Left forelimb (tissue), 1 donor: ENCODE measurements at regions not wholly inside any gene's neighbourhood (a gene's known extent, or its start where the extent isn't known, plus 50 kb on each side); places are given as distances from the start of the nearest gene placed in this dataset.

Experiments
- DNase-seq: peaks from one replicate; pipeline ENCODE4 v3.0.0-alpha.2; 2018; ENCODE audit warnings: low spot score

DNA sequence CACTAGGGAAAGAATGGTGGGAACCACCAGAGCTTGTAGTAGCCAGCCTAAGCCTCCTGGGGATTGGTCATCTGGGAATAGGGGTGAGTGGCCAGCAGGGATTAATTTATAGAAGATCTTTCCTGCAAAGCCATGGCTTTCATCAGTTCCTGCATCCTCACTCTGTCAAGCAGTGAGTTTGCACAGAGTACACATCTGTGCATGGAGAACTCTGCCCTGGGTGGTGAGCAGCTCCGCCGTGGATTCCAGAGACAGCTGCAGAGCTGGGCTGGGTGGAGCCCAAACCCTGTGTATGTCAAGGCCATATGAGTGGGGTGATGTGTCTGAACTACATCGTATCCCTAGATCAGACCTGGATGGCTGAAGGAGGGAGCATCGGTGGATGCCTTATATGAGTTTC is 182.2 kb downstream of the GLI2 start:
- DNase-seq: no peak

DNA sequence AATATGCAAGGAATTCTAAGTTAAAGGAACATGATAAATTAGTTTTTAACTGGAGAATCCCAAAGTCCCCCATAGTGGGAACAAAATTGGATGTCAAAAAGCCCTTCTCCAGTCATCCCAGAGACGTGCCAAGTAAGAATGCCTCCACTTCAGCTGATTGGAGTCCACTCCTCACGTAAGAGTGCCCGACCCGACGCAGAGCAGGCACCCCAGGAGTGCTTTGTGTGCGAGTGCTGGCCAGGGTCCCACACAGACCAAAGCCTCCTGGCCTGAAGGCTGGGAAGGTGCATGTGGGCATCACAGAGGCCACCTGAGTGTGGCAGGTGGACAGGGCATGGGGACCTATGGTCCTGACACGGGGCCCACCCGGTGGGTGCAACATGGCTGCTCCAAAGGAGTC is 183.5 kb downstream of the GLI2 start:
- DNase-seq: no peak

DNA sequence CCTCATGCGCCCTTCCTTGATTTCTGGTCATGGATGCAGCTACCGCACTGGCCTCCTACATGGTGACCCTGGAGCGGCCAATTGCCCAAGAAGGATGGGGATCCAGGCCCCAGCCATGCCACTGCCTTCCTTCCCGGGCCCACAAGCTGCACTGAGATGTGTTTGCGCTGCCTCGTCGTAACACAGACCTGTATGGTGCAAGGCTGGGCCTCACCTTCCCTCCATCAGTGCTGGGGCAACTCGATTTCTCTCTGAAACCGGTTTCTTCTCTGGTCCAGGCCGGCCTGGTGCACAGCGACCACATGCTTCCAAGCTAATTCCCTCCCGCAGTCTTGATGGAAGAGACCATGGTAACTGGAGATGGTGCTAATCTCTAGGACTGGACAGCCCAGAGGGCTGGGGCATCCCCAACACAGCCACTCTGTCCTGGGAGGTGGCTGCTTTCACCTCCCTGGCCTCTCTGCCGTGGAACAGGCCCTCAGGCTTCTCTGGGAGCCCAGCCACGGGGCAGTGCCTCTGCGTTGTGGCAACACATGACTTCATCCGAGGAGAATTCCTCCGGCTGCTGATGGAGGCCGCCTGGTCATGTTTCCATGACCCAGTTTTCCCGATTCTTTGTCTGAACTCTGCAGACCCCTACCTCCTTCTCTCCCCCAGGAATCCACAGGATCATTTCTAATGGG is 184.2 kb downstream of the GLI2 start:
- DNase-seq: no peak

DNA sequence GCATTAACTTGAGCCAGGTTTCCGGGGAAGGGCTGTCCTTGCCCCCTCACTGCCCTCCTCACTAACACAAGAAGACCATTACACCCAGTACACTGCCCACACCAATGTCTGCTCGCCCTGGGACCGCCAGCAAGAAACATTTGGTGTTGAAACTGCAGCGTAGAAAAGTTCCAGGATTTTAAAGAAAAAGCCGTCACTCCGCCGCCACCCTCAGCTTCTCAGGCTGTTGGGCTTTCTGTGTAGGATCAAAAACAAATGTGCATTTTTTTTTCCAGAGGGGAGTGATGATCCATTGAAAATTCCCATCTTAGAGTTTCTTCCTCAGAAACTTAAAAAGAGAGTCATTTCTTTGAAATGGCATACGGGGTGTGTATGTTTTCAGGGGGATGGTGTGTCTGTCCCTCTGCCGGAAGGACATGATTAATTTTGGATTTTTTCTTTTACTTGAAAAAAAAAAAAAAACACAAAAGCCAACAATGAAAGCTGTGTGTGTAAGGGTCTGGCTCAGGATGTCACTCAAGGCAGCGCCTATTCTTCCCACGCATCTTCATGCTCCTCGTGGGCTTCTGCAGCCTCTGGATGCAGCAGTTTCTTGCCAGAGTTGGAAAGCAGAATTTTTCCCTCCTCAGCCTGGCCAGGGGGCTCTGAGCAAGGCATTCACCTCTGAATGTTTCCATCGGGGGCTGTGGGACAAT is 184.9 kb downstream of the GLI2 start:
- DNase-seq: no peak

DNA sequence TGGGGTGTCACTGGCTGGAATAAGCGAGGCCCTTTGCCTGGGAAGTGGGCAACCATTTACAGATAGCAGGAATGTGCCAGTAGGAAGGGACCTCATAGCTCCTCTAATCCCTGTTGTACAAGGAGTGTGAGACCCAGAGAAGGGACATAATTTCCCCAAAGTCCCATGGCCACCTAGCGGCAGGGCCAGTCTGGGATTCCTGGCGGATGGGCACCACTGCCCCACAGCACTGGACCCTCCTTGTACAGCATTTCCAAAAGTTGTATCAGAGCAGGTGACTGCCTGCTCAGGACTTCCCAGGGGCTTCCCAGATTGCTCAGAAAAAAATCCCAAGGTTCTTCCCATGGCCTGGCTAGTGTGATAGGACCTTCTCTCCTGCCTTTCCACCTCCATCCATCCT is 185.8 kb downstream of the GLI2 start:
- no peak for DNase-seq

DNA sequence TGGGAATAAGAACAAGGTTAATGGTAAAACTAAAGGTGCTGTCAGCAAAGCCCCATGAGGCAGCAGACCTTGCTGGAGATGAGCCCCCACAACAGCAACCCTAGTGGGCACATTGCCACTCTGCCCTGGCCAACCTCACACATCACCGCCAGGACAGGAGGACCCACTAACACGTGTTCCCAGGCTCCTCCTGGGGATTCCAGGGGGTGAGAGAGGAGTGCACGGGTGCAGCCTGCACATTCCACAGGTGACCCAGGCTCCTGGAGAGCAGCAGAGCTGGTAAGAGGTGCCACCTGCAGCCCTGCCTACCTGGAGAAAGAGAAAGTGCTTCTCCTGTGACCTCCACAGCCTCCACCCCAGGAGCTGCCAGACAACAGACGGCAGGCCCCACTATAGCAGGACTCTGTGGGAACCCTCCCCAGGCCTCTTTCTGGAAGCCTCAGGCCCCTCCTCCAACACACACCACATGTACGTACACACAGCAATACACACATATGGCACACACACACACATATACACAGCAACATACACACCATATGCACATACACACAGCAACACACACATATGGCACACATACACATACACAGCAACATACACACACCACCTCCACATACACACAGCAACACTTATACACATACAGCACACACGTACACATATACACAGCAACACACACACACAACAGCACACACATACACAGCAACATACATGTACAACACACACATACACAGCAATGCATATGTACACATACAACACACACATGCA is 187.1 kb downstream of the GLI2 start:
- DNase-seq: no peak

DNA sequence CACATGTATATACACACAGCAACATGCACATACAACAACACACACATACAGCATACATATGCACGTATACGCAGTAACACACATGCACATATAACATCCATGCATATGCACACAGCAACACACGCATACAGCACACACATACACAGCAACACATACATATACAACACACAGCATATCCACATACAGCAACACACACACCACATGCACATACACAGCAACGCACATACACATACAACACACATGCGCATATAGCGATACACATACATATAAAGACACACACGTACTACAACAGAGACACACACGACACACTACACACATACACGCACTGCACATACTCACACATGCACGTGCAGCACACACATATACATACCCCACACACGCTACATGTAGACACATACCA is 187.8 kb downstream of the GLI2 start:
- DNase-seq: no peak

DNA sequence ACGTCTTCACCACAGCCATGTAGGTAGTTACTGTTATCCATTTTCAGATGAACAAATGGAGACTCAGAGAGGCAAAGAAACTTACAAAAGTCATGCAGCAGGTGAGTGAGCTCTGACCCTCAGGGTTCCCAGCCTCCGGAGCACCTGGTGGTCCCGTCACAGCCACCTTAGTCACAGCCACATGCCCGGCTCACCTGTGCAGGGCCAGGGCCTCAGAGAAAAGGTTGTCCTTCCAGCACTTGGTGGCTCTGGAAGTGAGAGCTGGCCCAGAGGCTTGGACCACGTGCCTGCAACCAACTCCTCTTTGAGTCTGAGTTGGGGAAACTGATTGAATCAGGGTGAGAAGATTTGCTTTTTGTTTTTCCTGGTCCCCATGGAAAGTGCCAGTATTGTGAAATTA is 189.3 kb downstream of the GLI2 start:
- no peak for DNase-seq

DNA sequence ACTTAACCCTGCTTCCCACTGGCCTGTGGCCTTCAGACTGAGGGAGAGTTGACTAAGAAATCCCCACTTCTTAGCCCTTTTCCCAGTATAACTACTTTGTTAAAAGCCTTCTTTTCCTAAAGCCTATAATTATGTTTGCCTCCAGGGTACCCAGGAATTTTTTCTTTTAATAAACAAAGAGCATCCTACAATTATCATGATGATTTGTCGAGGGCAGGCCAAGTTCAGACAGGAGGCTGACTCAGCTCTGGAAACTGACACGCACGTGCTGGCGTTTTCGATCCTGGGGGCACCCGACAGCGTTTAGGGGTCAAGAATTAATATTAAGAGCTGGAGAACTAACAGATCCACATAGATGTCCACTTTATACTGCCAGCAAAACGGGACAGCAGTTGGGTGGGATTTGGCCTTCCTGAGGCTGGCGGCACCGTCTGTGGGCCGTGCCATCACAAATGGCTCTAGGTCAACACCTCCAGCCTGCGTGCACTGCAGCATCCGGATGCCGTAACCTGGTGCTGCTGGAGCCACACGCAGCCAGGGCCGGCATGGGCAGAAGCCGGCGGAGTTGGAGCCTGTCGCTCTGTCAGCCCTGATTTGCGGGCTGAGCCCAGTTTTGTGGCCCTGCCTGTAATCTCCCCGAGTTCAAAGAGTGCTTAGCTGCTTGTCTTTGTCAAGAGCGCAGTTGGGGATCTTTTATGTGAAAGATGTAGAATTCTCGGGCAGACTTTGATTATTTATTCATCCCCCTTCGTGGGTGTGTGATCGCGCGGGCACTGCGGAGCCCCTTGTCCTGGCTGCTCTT is 191.0 kb downstream of the GLI2 start:
- no peak for DNase-seq

DNA sequence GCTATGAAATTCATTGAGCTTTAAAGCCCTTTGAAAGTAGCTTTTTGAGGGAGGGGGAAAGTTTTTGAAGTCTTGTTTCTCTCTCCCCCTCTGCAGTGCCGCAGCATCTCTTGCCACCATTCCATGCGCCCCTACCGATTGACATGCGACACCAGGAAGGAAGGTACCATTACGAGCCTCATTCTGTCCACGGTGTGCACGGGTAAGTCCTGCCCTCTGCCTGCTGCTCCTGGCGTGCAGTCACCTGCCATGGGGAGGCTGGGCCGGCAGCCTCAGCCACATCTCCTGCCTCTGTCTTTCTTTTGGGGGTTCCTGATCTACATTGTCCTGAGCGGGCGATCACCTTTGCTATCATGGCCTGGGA is 191.6 kb downstream of the GLI2 start:
- no peak for DNase-seq

DNA sequence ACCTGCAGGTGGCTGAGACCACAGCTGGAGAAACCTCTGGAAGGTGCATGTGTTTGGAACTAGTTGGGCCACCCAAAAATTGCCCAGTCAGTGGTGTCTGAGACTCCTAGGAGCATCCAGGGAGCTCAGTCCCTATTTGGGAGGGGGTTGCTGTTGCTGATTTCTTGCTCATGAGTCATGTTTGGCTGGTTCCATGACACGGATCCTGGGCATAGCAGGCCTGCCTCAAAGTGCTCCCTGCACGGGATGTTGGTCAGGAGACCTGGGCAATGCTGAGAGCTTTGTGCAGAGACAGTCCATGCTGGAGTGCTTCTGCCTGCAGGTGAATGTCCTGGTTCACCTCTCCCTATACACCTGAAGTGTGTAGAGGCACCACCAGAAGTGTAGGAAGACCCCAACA is 194.2 kb downstream of the GLI2 start:
- no peak for DNase-seq

DNA sequence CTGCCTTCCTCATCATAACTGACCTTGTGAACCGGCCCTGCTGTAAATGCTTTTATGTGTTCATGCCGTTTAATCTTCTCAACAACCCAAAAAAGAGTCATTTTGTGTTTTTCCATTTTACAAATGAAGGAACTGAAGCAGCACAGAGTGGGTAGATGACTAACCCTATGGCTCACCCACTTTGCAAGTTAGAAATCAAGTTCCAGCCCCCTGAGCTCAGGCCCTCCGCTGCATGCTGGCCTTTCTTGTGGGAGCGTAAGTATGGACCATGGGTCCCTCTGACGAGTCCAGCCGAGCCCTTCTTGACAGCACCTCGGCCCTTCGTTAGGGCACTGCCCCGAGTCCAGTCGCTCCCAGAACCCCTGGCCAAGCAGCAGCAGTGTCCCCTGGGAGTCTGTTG is 194.6 kb downstream of the GLI2 start:
- no peak for DNase-seq

DNA sequence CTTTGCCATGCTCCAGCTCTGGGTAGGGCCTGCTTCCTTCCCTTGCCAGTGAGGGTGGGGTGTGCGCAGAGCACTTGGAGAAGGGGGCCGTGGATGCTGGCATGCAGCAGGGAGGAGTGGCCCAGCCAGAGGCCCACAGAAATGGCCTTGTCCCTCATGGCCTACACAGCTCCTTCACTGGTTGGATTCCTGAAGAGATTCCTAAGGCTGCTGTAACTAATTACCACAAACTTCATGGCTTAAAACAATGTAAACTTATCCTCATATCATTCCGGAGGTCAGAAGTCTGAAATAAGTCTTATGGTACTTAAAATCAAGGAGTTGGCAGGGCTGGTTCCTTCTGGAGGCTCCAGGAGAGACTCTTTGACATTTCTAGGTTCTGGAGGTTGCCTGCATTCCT is 195.2 kb downstream of the GLI2 start:
- no peak for DNase-seq

DNA sequence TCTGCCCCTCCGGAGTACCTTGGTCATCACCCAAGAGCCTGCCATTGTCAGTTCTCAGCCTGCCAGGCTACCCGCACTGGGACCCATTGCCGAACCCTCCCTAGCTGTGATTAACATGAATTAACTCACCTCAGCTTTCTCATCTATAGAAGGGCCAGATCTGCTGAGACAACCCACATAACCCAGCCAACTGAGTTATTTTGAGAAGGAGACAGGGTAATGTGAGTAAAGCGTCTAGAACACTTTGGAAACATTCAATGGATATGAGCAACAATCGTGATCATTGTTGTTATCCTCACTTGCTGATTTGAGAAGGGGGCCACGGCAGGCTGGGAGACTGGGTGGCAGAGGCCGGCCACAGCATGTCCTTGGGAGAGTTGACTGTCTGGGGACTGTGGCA is 196.8 kb downstream of the GLI2 start:
- no peak for DNase-seq

DNA sequence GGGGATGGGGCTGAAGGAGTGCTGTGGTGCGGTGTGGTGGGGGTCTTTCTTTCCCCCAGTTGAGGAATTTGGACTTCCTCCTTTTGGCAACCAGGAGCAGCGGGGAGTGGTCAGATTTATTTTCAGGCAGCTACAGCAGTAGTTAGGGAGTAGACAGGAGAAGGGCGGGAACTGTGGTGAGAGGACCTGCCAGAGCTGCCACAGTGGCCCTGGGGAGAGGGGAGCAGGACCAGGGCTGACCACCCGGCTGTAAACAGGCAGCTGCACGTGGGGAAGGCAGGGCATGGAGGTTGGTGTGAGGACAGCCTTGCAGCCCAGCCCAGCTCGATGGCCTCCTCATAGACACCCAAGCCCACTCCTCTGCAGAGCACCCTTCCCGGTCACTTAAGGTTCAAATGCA is 197.2 kb downstream of the GLI2 start:
- DNase-seq: no peak

DNA sequence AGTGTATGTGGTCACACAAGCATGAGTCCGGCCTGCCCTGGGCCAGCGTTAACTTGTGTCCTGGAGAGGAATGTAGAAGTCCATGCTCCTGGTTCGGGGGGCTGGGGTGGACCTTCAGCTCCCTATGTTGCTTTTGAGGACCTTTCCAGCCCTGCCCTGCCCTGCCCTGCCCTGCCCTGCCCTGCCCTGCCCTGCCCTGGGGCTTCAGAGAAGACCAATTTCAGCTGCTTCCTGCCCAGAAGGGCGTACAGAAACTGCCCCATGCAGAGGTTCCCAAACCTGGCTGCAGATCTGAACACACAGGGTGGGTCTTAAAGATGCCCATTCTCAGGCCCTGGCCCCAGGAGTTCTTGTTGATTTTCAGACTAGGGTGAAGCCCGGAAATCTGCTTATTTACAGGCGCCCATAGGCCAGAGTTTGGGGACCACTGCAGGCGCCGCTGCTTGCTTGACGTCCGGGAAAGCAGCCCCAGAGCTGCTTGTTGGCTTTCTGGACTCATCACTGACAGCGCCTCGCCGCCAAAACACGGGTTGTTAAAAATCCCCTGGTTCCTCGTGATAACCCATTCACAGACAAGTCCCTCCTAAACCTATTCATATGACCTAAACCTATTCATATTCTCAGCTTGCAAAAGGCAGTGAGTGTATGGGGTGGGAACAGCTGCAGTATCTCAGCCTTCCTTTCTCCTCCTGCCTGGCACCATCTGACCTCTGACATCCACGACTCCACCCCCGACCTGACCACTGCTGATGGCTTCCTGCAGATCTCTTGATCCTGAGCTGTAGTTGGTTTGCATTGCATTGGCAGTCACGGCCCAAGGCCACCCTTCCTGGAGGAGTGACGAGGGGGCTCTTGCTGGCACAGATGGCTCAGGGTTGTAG is 198.3 kb downstream of the GLI2 start:
- DNase-seq: no peak

DNA sequence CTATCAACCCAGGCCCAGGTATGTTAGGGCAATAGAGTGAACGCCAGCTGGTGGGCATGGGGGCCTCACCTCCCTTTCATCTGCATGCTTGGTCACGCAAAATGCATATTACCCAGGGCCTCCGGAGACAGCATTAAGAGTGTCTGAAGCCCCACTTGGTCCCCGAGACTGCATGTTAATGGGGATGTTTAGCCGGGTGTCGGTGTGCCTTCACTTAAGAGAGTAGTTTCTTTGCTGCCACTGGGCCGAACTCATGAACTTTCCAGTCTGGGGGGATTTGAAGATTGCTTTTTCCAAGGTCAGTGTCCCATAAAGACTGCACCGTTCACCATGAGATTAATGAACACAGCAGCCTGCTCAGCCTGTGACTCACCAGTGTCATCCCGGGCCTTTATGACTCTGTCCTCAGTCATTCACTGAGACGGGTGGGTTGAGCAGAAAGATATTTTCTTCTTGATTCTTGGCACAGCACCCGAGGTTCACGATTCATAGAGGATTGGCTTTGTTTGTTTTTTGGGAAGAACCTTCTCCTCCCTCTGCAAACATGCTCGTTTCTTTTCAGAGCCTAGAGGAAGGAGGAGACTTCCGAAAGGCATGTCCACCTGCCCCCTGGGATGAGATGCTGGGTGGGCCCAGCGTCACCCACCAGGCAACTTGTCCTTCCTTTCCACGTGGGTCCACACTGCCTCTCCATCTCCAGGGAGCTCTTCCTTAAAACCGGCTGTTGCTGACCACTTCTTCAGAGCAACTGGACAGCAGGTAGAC is 199.1 kb downstream of the GLI2 start:
- no peak for DNase-seq

DNA sequence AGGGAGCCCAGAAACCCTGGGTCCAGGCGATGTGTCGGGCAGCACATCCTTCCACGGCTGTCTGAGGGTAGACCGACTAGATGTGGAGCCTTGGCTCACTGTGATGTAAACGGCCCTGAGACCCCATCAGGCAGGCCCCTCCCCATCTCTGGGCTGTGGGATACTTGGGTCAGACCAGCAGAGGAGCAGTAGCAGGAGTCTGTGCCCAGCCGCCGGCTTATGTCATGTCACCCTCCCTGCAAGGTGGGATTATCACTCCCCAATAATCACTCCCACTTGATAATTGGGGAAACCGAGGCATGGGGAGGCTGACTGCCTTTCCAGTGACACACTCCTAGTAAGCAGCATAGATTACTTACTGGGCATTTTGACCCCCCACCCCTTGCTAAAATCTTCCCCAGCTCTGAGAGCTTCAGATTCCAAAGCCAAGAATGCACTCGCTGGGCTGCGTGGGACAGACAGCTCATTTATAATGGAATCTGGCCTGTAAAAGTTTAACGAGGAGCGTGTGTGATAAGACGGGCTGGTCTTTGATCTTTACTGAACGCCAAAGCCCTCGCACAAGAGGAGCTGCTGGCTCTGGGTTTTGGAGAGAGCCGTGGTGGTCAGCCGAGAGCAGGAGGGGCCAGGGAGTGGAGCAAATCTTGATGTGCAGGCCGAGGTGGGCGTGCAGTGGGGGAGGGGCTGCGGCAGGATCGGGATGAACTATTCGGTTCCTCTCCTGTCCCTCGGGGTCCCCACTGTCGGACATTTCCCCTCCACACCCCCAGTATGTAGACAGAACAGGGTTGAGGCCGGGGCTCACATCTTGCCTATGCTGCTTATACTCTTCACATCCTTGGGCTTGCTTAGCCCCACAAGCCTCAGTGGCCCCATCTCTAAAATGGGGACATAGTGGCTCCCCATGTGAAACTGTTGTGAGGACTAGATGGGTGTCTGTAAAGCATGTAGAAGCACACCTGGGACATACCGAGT is 200.0 kb downstream of the GLI2 start:
- DNase-seq: no peak

DNA sequence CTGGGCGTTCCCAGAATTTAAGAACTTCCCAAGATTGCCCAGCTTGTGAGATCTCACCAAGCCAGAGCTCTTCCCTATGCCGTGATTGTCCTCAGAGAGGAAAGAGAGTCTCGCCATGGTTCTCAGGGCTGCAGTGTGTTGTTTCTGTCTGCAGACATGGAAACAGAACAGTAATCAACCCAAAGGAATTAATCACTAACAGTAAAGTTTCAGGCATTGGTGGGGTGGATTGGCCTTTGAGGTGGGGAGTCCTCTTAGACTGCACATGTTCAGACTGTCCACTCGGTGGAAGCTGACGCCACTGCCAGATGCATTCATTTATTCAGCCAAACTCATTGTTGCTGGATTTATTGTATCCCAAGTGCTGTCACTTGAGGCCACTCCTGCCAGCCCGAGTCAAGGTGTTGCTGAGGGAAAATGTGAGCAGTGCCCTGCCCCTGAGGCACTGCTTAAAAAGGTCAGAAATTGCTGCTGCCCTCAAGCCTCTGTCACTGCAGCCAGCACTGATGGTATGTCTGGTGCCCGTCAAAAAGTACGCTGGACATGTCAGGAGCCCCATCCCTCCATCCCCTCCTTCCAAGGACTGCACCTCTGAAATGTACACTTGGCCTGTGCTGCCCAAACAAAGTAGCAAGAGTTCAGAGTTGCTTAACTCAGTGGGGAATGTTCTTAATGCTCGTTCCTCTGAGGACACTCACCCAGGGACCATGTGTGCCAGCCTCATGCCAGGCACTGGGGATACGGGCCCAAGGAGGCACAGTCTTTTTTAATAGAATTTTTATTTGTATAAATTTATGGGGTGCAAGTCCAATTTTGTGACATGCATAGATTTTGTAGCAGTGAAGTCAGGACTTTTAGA is 201.0 kb downstream of the GLI2 start:
- no peak for DNase-seq
